Type B pancreatic cell (in vitro differentiated cells): ENCODE measurements at regions not wholly inside any gene's neighbourhood (a gene's known extent, or its start where the extent isn't known, plus 50 kb on each side); places are given as distances from the start of the nearest gene placed in this dataset.

Source experiments
- DNase-seq: peaks from one replicate; pipeline ENCODE4 v3.0.0; 2021; ENCODE audit warnings: mixed read lengths; ENCODE audit not compliant: unreplicated experiment; ENCODE audit errors: extremely low spot score
- H3K27ac Mint-ChIP-seq: 2 replicates; pipeline ENCODE4 v1.8.0; 2021; ENCODE audit warnings: mild to moderate bottlenecking, mixed read lengths
- H3K27me3 Mint-ChIP-seq: 2 replicates; pipeline ENCODE4 v1.8.0; 2021; ENCODE audit warnings: mixed read lengths
- H3K36me3 Mint-ChIP-seq: 2 replicates; pipeline ENCODE4 v1.8.0; 2021; ENCODE audit warnings: mixed read lengths
- H3K4me1 Mint-ChIP-seq: one replicate; pipeline ENCODE4 v1.8.0; 2021; ENCODE audit warnings: mixed read lengths; ENCODE audit not compliant: unreplicated experiment
- H3K4me3 Mint-ChIP-seq: 2 replicates; pipeline ENCODE4 v1.8.0; 2021; ENCODE audit warnings: mild to moderate bottlenecking, mixed read lengths
- H3K9me3 Mint-ChIP-seq: 2 replicates; pipeline ENCODE4 v1.8.0; 2021; ENCODE audit warnings: mixed read lengths
- CTCF ChIP-seq: fragments of 200-600 bp; sonication (generic); conservative IDR thresholded peaks from 2 replicates; pipeline ENCODE4 v1.5.0; 2021; ENCODE audit warnings: antibody characterized with exemption, mild to moderate bottlenecking

DNA sequence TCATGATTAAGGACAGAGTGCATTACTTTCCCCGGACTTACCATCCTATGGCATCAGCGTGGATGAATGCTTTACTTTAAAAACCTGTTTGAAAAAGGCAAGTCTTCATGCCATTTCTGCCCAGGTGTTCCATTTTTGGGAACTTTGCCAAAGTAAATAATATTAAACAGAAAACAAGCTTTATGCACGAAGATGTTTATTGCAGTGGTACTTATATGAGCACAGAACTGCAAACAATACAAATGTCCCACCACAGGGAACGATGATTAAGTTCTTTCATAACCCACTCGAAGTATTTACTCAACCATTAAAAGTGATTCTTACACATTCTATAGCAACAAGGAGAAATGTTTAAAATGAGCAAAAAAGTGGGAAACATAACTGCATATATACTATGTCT, 109.7 kb upstream of the GDF10 start:
- no peak for TF ChIP-seq CTCF
- Mint-ChIP-seq H3K27ac (no peak overlapping the region), H3K27me3 (peaks cover 3% of the 10 kb centered on the region), H3K36me3 (no peaks in the 10 kb centered on the region), H3K9me3 (no peaks in the 10 kb centered on the region), H3K4me1 (peaks cover 12% of the 10 kb centered on the region), H3K4me3 (no peak overlapping the region)
- no peak for DNase-seq

GRCh38 chr10:47190802-47191450, 109.1 kb upstream of the GDF10 start:
- no peak for DNase-seq
- TF ChIP-seq CTCF = no peak
- no peak overlapping the region for H3K27ac Mint-ChIP-seq
- H3K4me3 Mint-ChIP-seq = no peak overlapping the region
- H3K36me3 Mint-ChIP-seq = no peaks in the 10 kb centered on the region
- H3K9me3 Mint-ChIP-seq = no peaks in the 10 kb centered on the region
- H3K27me3 Mint-ChIP-seq = peaks cover 3% of the 10 kb centered on the region
- H3K4me1 Mint-ChIP-seq = peaks cover 17% of the 10 kb centered on the region

DNA sequence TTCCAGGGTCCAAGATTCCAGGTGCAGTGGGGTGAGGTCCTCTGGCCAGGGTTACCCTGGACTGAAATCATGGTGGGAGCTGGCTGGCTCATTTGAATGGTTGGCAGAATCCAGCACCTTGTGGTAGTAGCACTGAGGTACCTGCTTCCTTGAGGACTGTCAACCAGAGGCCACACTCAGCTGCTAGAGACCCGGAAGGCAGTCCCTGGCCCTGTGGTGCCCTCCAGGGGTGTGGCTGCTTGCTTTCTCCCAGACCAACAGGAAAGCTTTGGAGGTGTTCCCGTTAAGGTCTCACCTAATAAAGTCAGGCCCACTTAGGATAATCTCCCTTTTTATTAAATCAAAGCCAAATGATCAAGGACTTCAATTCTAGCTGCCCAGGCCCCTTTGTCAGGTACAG, 107.7 kb upstream of the GDF10 start:
- H3K27ac Mint-ChIP-seq = no peak overlapping the region
- no peak overlapping the region for H3K4me3 Mint-ChIP-seq
- no peaks in the 10 kb centered on the region for H3K36me3 Mint-ChIP-seq
- H3K4me1 Mint-ChIP-seq = peaks cover 17% of the 10 kb centered on the region
- no peaks in the 10 kb centered on the region for H3K9me3 Mint-ChIP-seq
- TF ChIP-seq CTCF = no peak
- H3K27me3 Mint-ChIP-seq = no peaks in the 10 kb centered on the region
- no peak for DNase-seq

DNA sequence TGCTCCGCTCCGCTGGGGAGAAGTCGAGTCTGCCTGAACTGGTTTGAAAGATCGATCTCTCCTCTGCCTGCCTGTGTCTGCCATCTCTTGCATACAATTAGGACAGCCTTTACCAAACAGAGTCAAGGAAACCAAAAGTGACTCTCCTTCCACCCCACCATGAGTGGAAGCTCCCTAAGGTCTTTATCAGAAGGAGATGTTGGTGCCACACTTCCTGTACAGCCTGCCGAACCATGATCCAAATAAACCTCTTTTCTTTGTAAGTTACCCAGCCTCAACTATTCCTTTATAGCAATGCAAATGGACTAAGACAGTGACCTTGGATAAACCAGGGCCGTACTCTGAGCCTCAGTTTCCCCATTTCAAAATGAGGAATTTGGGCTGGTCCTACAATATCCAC, 106.3 kb upstream of the GDF10 start:
- H3K4me3 Mint-ChIP-seq = no peak overlapping the region
- H3K27me3 Mint-ChIP-seq = no peaks in the 10 kb centered on the region
- no peaks in the 10 kb centered on the region for H3K9me3 Mint-ChIP-seq
- no peak overlapping the region for H3K27ac Mint-ChIP-seq
- no peak for DNase-seq
- peaks cover 17% of the 10 kb centered on the region for H3K4me1 Mint-ChIP-seq
- TF ChIP-seq CTCF = no peak
- H3K36me3 Mint-ChIP-seq = no peaks in the 10 kb centered on the region

DNA sequence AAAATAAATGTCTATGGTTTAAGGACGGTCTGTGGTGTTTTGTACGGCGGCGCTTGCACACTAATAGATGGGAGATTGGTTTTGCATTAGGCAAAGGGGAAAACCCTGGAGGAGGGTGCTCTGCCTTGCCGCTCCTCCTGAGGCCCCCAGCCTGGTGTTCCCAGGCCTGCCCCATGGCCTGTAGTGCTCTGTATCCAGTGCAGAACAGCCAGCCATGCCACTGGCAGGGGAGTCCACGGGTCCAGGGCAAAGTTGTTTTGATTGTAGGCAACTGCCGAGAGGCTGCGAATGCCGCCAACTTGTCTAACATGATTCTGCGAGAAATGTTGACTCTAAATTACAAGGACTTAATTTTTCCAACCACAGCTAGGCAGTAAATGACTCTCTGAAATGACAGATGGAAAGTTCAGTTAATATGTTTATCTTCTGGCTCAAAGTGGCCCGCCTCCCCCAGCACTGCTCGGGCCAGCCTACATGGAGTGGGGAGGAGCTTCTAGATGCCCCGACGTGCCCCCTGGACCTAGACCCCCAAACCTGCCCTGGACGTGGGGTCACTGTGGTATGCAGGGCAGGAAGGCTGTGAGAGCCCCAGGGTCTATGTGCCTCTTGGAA, 104.6 kb upstream of the GDF10 start:
- H3K36me3 Mint-ChIP-seq = no peaks in the 10 kb centered on the region
- H3K4me1 Mint-ChIP-seq = peaks cover 9% of the 10 kb centered on the region
- TF ChIP-seq CTCF = no peak
- no peak for DNase-seq
- H3K9me3 Mint-ChIP-seq = no peaks in the 10 kb centered on the region
- H3K4me3 Mint-ChIP-seq = no peak overlapping the region
- no peak overlapping the region for H3K27ac Mint-ChIP-seq
- H3K27me3 Mint-ChIP-seq = no peaks in the 10 kb centered on the region
